Pulmonary artery endothelial cell (primary cell): ENCODE measurements at regions not wholly inside any gene's neighbourhood (a gene's known extent, or its start where the extent isn't known, plus 50 kb on each side); places are given as distances from the start of the nearest gene placed in this dataset.
A peak's percentile ranks its signal among the peaks of the same experiment; 100 is the strongest.

Experiments
- DNase-seq: peaks from one replicate; pipeline ENCODE4 v3.0.0-alpha.2; 2011; ENCODE audit warnings: low read depth, low spot score

- no peak for DNase-seq
These were observed 163.2 kb upstream of the SLC1A4 start for GRCh38 chr2:64825831-64826491.

GRCh38 chr2:64826703-64827102 lies 162.5 kb upstream of the SLC1A4 start:
- DNase-seq, result no peak

GRCh38 chr2:64828261-64828660 lies 160.9 kb upstream of the SLC1A4 start:
- no peak for DNase-seq

GRCh38 chr2:64829525-64829924 lies 159.7 kb upstream of the SLC1A4 start:
- DNase-seq, result no peak

- peak; percentile 71 for DNase-seq
These were observed 157.8 kb upstream of the SLC1A4 start for GRCh38 chr2:64831134-64831976.

- no peak for DNase-seq
These were observed 157.2 kb upstream of the SLC1A4 start for GRCh38 chr2:64831977-64832328.

GRCh38 chr2:64832936-64833335 lies 156.3 kb upstream of the SLC1A4 start:
- DNase-seq, result no peak

- DNase-seq, result no peak
These were observed 152.6 kb upstream of the SLC1A4 start for GRCh38 chr2:64836566-64836965.

- DNase-seq, result no peak
These were observed 152.0 kb upstream of the SLC1A4 start for GRCh38 chr2:64837116-64837731.

- DNase-seq, result no peak
These were observed 151.1 kb upstream of the SLC1A4 start for GRCh38 chr2:64837925-64838641.

GRCh38 chr2:64838817-64839216 lies 150.4 kb upstream of the SLC1A4 start:
- no peak for DNase-seq

- DNase-seq, result no peak
These were observed 149.4 kb upstream of the SLC1A4 start for GRCh38 chr2:64839844-64840243.

- no peak for DNase-seq
These were observed 148.7 kb upstream of the SLC1A4 start for GRCh38 chr2:64840426-64840881.

- DNase-seq, result no peak
These were observed 147.7 kb upstream of the SLC1A4 start for GRCh38 chr2:64841461-64841860.

- DNase-seq, result no peak
These were observed 147.2 kb upstream of the SLC1A4 start for GRCh38 chr2:64842030-64842429.

GRCh38 chr2:64844087-64844486 lies 145.1 kb upstream of the SLC1A4 start:
- DNase-seq, result no peak

GRCh38 chr2:64845273-64845905 lies 143.8 kb upstream of the SLC1A4 start:
- no peak for DNase-seq

GRCh38 chr2:64846177-64846576 lies 143.0 kb upstream of the SLC1A4 start:
- DNase-seq, result no peak

GRCh38 chr2:64847930-64848329 lies 141.3 kb upstream of the SLC1A4 start:
- no peak for DNase-seq

- DNase-seq, result no peak
These were observed 140.8 kb upstream of the SLC1A4 start for GRCh38 chr2:64848363-64848762.

- no peak for DNase-seq
These were observed 140.3 kb upstream of the SLC1A4 start for GRCh38 chr2:64848945-64849344.
